ENCODE measurements at regions not wholly inside any gene's neighbourhood (a gene's known extent, or its start where the extent isn't known, plus 50 kb on each side); places are given as distances from the start of the nearest gene placed in this dataset.

DNA sequence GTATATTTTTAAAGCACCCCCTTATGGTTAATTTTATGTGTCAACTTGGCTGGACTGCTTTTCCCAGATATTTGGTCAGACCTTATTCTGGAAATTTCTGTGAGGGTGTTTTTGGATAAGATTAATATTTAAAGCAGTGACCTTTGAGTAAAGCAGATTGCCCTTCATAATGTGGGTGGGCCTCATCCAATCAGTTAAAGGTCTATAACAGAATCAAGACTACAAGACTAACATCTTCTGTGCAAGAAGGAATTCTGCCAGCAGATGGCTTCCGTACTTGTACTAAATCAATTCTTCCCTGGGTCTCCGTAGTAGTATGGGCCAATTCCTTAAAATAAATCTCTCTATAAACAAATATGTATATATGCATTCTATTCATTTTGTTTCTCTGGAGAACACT, 257.6 kb downstream of the ETNK1 start:
- TF ChIP-seq, protein P1, sequence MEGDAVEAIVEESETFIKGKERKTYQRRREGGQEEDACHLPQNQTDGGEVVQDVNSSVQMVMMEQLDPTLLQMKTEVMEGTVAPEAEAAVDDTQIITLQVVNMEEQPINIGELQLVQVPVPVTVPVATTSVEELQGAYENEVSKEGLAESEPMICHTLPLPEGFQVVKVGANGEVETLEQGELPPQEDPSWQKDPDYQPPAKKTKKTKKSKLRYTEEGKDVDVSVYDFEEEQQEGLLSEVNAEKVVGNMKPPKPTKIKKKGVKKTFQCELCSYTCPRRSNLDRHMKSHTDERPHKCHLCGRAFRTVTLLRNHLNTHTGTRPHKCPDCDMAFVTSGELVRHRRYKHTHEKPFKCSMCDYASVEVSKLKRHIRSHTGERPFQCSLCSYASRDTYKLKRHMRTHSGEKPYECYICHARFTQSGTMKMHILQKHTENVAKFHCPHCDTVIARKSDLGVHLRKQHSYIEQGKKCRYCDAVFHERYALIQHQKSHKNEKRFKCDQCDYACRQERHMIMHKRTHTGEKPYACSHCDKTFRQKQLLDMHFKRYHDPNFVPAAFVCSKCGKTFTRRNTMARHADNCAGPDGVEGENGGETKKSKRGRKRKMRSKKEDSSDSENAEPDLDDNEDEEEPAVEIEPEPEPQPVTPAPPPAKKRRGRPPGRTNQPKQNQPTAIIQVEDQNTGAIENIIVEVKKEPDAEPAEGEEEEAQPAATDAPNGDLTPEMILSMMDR (IDR thresholded peaks at IDR 0.05): no peak
- TF ChIP-seq POLR2A (IDR thresholded peaks at IDR 0.05): no peak
